Duodenal mucosa (tissue), 2 donors: ENCODE measurements at regions not wholly inside any gene's neighbourhood (a gene's known extent, or its start where the extent isn't known, plus 50 kb on each side); places are given as distances from the start of the nearest gene placed in this dataset.

Source experiments
- H3K27ac ChIP-seq: one replicate; pipeline ENCODE4 v1.7.0; 2013; ENCODE audit warnings: low read depth, low read length
- H3K27me3 ChIP-seq, 2 donors: one replicate each; pipeline ENCODE4 v1.7.0; 2013; ENCODE audit warnings: low read length in 2 of 2, control low read depth in 1 of 2; ENCODE audit not compliant: insufficient read depth in 2 of 2, control insufficient read depth in 1 of 2
- H3K36me3 ChIP-seq, 2 donors: one replicate each; pipeline ENCODE4 v1.7.0; 2013; ENCODE audit warnings: low read length in 2 of 2, control low read depth in 1 of 2; ENCODE audit not compliant: insufficient read depth in 2 of 2, control insufficient read depth in 1 of 2
- H3K4me1 ChIP-seq, 2 donors: one replicate each; pipeline ENCODE4 v1.7.0; 2013; ENCODE audit warnings: low read length in 2 of 2, control low read depth in 1 of 2; ENCODE audit not compliant: insufficient read depth in 2 of 2, control insufficient read depth in 1 of 2
- H3K4me3 ChIP-seq, 2 donors: one replicate each; pipeline ENCODE4 v1.7.0; 2013; ENCODE audit warnings: low read length in 2 of 2, low read depth in 1 of 2
- H3K9ac ChIP-seq, 2 donors: one replicate each; pipeline ENCODE4 v1.7.0; 2013; ENCODE audit warnings: low read length in 2 of 2, low read depth in 1 of 2
- H3K9me3 ChIP-seq, 2 donors: one replicate each; pipeline ENCODE4 v1.7.0; 2013; ENCODE audit warnings: low read length in 2 of 2, control low read depth in 1 of 2; ENCODE audit not compliant: control insufficient read depth in 1 of 2

DNA sequence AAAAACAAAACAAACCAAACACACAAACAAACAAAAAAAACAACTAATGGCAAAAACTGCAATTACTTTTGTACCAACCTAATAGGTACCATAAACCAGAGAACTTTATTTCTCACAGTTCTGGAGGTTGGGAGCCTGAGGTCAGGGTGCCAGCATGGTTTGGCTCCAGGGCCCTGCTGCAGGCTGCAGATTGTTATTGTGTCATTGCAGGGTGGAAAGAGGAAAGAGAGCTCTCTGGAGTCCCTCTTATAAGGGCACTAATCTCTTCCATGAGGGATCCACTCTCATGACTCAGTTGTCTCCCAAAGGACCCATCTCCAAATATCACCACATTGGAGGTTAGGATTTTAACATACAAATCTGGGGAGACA is 64.9 kb upstream of the CPEB4 start:
- Histone ChIP-seq H3K27ac (peak overlapping the region; percentile 36), H3K9ac (no peak overlapping the region), H3K9me3 (peaks cover 7% of the 10 kb centered on the region in 2 donors), H3K36me3 (no peaks in the 10 kb centered on the region), H3K4me3 (no peak overlapping the region), H3K27me3 (no peaks in the 10 kb centered on the region), H3K4me1 (peaks cover 28 to 42% of the 10 kb centered on the region in 2 donors)

DNA sequence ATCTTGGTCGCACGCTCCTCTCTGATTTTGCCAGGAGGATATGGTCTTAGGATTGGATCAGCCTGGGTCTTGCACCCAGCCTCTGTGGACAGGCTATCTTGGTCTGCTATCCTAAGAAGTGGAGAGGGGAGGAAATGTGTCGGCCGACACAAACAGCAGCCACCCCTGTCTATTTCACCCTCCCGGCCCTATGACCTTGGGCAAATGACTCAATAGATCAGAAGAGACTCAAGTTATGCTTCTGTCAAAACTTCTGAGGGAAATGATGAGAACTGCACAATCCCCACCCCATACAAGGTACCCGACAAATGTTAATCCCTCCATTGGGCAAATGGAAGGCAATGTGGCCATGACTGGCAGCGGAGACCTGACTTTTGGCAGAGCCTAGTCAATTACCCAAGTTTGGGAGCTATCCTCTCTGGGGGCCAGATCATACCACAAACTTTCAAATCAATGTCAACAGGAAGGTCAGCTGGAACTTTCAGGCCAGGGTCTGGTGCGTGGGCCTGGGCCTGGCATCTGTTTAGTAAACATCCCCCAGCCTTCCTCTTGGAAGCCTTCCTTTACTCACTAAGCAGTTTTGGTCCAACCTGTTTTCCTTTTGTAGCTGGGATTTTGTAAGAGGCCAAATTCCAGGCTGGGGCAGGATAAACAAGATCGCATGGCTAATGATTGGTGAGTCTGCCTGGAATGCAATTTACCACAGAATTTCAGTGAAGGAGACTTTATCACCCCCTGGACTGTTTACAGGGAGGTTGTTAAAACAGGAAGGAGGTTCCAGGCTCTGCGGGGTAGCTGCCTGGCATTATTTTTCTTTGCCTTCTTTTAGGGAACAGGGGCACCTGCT is 64.2 kb upstream of the CPEB4 start:
- H3K9me3 ChIP-seq = peaks cover 7% of the 10 kb centered on the region in 2 donors
- H3K4me3 ChIP-seq = no peak overlapping the region
- H3K27me3 ChIP-seq = no peaks in the 10 kb centered on the region
- no peaks in the 10 kb centered on the region for H3K36me3 ChIP-seq
- H3K9ac ChIP-seq = no peak overlapping the region
- H3K27ac ChIP-seq = peak overlapping the region; percentile 45
- H3K4me1 ChIP-seq = peaks cover 28 to 42% of the 10 kb centered on the region in 2 donors

DNA sequence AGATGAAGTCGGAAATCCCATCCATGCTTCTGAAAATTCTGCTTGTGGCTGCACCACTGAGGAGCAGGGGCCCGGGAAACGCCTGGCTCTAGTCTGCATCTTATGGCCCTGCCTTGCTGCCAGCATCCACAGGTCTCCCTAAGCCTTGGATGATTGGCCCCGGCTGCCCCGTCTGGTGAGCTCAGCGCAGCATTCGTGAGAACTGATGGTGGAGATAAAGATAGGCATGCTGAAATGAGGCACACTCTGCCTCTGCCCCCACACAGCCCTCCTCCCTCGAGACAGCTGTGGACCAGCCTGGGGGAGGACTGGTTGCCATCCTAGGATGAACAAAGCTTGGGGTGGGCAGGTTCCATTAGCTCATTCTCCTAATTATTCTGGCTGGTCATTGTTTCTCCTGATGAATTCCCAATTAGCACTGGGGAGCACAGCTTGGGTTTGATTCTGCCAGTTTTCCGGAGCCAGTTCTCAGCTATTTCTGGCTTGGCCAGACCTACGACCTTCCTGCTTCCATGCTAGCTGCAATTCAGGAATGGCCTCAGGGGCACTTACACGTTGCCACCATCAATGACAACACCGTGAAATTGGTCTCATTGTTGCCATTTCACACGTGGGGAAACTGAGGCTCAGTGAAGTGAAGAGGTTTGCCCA is 62.8 kb upstream of the CPEB4 start:
- H3K36me3 ChIP-seq = no peaks in the 10 kb centered on the region
- peak overlapping the region; percentile 45 for H3K27ac ChIP-seq
- H3K4me3 ChIP-seq = no peak overlapping the region
- H3K4me1 ChIP-seq = peaks cover 28 to 42% of the 10 kb centered on the region in 2 donors
- no peak overlapping the region for H3K9ac ChIP-seq
- H3K9me3 ChIP-seq = no peaks in the 10 kb centered on the region
- H3K27me3 ChIP-seq = no peaks in the 10 kb centered on the region

DNA sequence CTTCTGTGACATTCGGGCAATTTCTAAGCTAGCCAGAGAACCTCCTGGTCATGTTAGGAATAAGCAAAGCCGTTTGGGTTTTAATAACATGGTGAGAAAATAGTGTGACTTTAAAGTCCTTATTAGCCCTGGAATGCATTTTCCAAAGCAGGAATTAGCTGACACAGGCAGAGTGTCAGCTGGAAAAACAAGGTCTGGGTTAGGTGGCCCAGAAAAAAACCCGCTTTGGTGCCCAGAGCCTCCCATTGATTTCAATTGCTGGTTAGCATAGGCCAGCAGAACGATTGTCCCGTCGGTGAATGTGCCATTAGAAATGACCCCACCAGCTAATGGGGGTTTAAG is 62.1 kb upstream of the CPEB4 start:
- Histone ChIP-seq H3K9me3 (no peaks in the 10 kb centered on the region), H3K4me3 (no peak overlapping the region), H3K27ac (peak overlapping the region; percentile 45), H3K27me3 (no peaks in the 10 kb centered on the region), H3K4me1 (peaks cover 28 to 38% of the 10 kb centered on the region in 2 donors), H3K36me3 (no peaks in the 10 kb centered on the region), H3K9ac (no peak overlapping the region)

DNA sequence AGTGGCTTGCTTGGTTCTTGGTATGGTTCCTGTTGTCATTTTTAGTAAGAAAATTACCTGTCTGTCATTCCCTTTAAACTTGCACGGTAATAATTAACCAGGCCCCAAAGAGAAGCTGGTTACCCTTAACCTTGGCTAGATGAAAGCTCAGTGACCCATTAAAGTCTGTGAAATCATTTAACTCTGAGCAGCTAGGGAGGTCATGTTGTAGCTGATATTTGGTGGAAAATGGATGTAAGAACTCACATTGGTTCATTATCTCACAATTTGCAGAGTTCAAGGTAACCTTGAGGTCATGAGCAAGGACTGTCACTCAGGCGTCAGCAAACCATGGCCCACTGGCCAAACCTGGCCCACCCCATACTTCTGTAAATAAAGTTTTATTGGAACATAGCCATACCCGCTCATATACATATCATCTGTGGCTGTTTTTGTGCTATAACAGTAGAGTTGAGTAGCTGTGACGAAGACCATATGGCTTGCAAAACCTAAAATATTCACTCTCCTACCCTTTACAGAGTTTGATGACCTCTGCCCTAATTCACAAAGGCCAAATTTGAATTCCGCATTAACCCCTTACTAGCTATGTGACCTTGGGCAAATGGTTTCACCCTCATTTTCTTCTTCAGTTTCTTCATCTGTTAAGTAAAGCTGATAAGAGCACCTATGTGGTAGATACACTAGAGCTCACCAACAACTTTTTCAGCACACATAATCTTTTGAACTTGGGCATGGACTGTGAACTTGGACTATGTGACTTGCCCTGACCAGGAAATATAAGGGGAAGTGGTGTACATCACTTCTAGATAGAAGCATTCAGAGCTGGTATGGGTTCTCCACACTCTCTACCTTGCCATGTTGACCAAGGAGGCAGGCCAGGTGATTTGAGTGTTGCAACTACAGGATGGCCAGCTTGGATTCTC is 61.5 kb upstream of the CPEB4 start:
- H3K9ac ChIP-seq = no peak overlapping the region
- no peak overlapping the region for H3K4me3 ChIP-seq
- H3K36me3 ChIP-seq = no peaks in the 10 kb centered on the region
- no peaks in the 10 kb centered on the region for H3K27me3 ChIP-seq
- H3K4me1 ChIP-seq = peaks cover 28 to 32% of the 10 kb centered on the region in 2 donors
- no peaks in the 10 kb centered on the region for H3K9me3 ChIP-seq
- H3K27ac ChIP-seq = peak overlapping the region; percentile 15

- H3K36me3 ChIP-seq = no peaks in the 10 kb centered on the region
- no peak overlapping the region for H3K9ac ChIP-seq
- H3K27me3 ChIP-seq = no peaks in the 10 kb centered on the region
- H3K27ac ChIP-seq = no peak overlapping the region
- peaks cover 15 to 21% of the 10 kb centered on the region in 2 donors for H3K4me1 ChIP-seq
- no peak overlapping the region for H3K4me3 ChIP-seq
- no peaks in the 10 kb centered on the region for H3K9me3 ChIP-seq
These were observed 59.2 kb upstream of the CPEB4 start for GRCh38 chr5:173828952-173829351.

DNA sequence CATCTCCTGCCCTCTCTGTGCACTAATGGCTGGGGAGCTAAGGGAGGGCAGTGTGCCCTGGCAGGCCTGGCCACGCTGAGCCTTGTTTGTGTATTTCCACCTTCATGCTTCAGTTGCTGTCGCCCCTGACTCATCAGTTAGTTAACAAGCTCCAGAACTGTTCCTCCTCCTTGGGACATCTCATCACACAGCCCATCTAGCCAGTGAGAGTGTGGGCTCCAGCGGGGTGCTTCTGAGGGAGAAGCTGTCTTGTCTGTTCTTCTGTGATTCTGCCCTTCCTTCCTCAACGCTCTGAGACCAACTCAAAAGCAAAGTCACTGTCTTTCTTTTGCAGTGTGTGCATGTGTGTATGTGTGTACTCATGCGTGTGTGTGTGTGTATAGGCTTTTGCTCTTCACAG is 58.3 kb upstream of the CPEB4 start:
- H3K27me3 ChIP-seq = no peaks in the 10 kb centered on the region
- H3K4me1 ChIP-seq = peaks cover 6 to 13% of the 10 kb centered on the region in 2 donors
- no peak overlapping the region for H3K4me3 ChIP-seq
- no peaks in the 10 kb centered on the region for H3K36me3 ChIP-seq
- no peak overlapping the region for H3K27ac ChIP-seq
- H3K9ac ChIP-seq = no peak overlapping the region
- no peaks in the 10 kb centered on the region for H3K9me3 ChIP-seq

DNA sequence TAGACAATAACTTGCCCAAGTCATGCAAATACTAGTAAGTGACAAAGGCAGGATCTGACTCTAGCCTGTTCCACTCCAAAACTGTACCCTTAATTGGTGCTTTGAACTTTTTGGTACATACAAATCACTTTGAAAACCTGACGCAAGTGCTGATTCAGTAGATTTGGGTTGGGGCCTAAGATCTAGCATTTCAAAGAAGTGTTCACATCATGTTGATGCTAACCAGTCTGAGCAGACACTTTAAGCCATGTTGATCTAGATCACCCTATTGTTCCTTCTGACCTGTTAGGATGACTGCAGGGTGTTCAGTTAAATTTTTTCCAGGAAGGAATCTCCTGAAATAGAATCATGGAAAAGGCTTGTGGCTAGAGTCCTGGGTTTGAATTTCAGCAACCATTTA is 57.7 kb upstream of the CPEB4 start:
- Histone ChIP-seq H3K36me3 (no peaks in the 10 kb centered on the region), H3K4me3 (no peak overlapping the region), H3K9me3 (no peaks in the 10 kb centered on the region), H3K4me1 (peaks cover 6 to 7% of the 10 kb centered on the region in 2 donors), H3K27me3 (no peaks in the 10 kb centered on the region), H3K27ac (no peak overlapping the region), H3K9ac (no peak overlapping the region)

GRCh38 chr5:173831196-173831914 is 56.8 kb upstream of the CPEB4 start:
- H3K27me3 ChIP-seq = no peaks in the 10 kb centered on the region
- peaks cover 2 to 4% of the 10 kb centered on the region in 2 donors for H3K4me1 ChIP-seq

More at GRCh38 chr5:173831196-173831914, 56.8 kb upstream of the CPEB4 start:
- Histone ChIP-seq H3K27ac (no peak overlapping the region), H3K9me3 (no peaks in the 10 kb centered on the region), H3K36me3 (no peaks in the 10 kb centered on the region), H3K4me3 (no peak overlapping the region), H3K9ac (no peak overlapping the region)
